Hematopoietic multipotent progenitor cell treated with erythropoietin and hydrocortisone succinate and interleukin-3 and kit ligand, for 4 days (in vitro differentiated cells): ENCODE measurements at regions not wholly inside any gene's neighbourhood (a gene's known extent, or its start where the extent isn't known, plus 50 kb on each side); places are given as distances from the start of the nearest gene placed in this dataset.
A peak's percentile ranks its signal among the peaks of the same experiment; 100 is the strongest.

ENCODE experiments used
- DNase-seq: peaks from one replicate; pipeline ENCODE4 v3.0.0-alpha.2; 2015

- DNase-seq = peak; percentile 12
Measured at GRCh38 chr9:134502809-134503211, 138.8 kb upstream of the COL5A1 start.

- no peak for DNase-seq
Measured at GRCh38 chr9:134503301-134504105, 138.1 kb upstream of the COL5A1 start.

GRCh38 chr9:134504106-134504385 lies 137.6 kb upstream of the COL5A1 start:
- no peak for DNase-seq

GRCh38 chr9:134505032-134505431 lies 136.6 kb upstream of the COL5A1 start:
- no peak for DNase-seq

- DNase-seq = peak; percentile 61
Measured at GRCh38 chr9:134509281-134509680, 132.3 kb upstream of the COL5A1 start.

- no peak for DNase-seq
Measured at GRCh38 chr9:134509817-134510216, 131.8 kb upstream of the COL5A1 start.

- DNase-seq = no peak
Measured at GRCh38 chr9:134514503-134514902, 127.1 kb upstream of the COL5A1 start.

- DNase-seq = no peak
Measured at GRCh38 chr9:134515026-134515821, 126.4 kb upstream of the COL5A1 start.

GRCh38 chr9:134516464-134516863 lies 125.1 kb upstream of the COL5A1 start:
- DNase-seq = no peak

GRCh38 chr9:134517069-134517680 lies 124.4 kb upstream of the COL5A1 start:
- no peak for DNase-seq

- DNase-seq = no peak
Measured at GRCh38 chr9:134518004-134518606, 123.5 kb upstream of the COL5A1 start.

- DNase-seq = no peak
Measured at GRCh38 chr9:134519375-134520070, 122.1 kb upstream of the COL5A1 start.

GRCh38 chr9:134521817-134522501 lies 119.6 kb upstream of the COL5A1 start:
- no peak for DNase-seq

- DNase-seq = no peak
Measured at GRCh38 chr9:134522502-134522848, 119.1 kb upstream of the COL5A1 start.

- no peak for DNase-seq
Measured at GRCh38 chr9:134522976-134523375, 118.6 kb upstream of the COL5A1 start.

- DNase-seq = no peak
Measured at GRCh38 chr9:134525070-134525815, 116.4 kb upstream of the COL5A1 start.

GRCh38 chr9:134525841-134526583 lies 115.6 kb upstream of the COL5A1 start:
- DNase-seq = no peak

GRCh38 chr9:134526584-134527477 lies 114.8 kb upstream of the COL5A1 start:
- no peak for DNase-seq

- no peak for DNase-seq
Measured at GRCh38 chr9:134530724-134531123, 110.9 kb upstream of the COL5A1 start.
